HG03354 (cell line): ENCODE measurements at regions not wholly inside any gene's neighbourhood (a gene's known extent, or its start where the extent isn't known, plus 50 kb on each side); places are given as distances from the start of the nearest gene placed in this dataset.
A peak's percentile ranks its signal among the peaks of the same experiment; 100 is the strongest.

Experiments used
- ATAC-seq: cut with Tn5 transposase; IDR thresholded peaks from one replicate; pipeline ENCODE4 v1.9.1; 2021; ENCODE audit warnings: mild to moderate bottlenecking; ENCODE audit not compliant: unreplicated experiment, poor library complexity, severe bottlenecking

DNA sequence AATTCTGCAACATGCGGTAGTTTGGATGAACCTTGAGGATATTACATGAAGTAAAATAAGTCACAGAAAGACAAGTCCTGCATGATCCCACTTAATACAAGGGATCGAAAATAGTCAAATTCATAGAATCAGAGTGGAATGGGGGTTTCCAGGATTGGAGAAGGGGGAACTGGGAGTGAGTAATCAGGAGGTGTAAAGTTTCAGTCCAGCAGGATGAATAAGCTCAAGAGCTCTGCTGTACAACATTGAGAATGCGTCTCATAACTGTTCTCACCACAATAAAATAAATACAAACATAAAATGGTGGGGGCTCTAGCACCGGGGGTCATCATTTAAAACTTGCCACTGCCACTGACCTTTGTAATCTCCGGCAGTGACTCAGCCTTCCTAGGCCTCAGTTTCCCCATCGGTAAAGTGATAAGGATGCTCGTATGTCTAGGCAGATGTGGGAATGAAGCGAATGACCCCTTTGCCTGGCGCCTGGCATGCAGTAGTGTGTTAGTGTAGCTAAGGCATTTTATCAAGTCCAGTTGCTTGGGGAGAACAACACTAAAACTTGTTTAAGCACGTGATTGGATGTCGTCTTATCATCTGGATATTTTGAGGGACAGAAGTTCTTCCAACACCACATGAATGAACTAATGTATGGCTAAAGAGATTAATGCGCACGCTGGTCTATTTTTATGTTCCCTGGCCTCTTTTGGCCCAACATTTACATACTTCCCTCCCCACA, 421.1 kb downstream of the QKI start:
- ATAC-seq: no peak

GRCh38 chr6:163834226-163834970, 419.9 kb downstream of the QKI start:
- no peak for ATAC-seq

- no peak for ATAC-seq
Measured at GRCh38 chr6:163831736-163832135, 417.2 kb downstream of the QKI start.

GRCh38 chr6:163830641-163831040, 416.1 kb downstream of the QKI start:
- ATAC-seq: no peak

DNA sequence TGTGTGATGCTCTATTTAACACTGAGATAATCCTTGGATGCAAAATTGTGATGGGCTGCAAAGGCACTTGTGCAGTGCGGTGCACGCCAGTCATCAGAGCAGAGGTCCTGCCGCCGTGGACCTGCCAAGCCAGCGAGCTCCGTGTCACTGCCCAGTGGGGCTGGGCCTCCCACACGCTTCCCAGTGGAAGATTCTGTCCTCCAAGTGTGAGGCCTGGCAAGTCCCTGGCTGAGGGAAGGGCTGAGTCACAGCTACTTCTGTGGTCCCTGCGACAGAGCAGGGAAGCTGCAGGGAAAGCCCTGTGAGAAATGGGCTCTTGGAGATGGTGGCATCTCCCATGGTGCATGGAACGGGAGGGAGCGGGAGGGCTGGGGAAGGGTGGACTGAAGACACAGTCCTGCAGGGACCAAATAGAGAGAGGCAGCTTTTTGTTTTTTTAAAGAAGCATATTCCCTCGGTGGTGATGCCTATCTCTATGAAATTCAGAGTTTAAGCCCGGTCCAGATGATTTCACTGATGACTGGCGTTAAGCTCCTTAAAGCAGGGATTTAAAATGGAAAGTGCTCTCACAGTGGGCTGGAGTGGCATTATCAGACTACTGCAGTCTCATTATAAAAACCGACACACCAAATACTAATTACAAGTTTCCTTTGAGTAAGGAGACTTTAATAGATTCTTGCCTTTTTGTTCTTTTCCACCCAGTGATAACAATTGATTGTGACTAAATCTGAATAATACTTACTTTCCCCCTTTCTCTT, 413.7 kb downstream of the QKI start:
- no peak for ATAC-seq

DNA sequence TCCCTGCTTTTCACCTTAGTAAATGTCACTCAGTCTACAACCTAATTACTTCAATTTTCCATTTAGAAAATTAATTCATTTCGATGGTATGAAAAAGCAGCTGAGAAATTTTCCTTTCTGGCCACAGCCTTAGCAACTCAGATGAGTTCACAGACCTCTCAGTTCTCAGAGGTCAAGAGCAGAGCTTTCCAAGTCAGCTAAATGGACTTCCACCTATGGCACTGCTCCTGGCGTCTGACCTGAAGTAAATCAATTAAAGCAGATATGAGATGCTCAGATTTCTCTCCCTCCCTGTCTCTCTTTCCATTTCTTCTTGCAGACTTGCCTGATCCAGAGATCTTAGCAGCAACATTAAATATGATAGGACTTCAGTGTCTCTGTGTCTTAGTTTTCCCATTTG, 412.6 kb downstream of the QKI start:
- ATAC-seq: no peak

DNA sequence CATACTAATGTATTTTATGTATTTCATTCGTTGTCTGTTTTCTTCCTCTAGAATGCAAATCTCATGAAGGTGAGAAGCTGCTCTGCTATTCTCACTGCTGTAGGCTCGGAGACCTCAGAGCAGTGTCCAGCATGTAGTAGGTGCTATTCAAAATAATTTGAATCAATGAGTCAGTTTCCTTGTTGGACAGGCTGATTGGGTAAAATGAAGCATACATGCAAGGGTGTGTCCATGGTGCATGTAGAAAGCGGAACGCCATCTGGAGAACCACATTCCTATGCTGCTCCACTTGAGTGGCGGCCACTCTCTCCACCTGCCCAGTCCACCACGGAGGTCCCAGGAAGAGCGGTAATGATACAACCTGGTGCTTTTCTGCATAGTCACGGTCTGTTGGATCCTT, 412.1 kb downstream of the QKI start:
- ATAC-seq: no peak

DNA sequence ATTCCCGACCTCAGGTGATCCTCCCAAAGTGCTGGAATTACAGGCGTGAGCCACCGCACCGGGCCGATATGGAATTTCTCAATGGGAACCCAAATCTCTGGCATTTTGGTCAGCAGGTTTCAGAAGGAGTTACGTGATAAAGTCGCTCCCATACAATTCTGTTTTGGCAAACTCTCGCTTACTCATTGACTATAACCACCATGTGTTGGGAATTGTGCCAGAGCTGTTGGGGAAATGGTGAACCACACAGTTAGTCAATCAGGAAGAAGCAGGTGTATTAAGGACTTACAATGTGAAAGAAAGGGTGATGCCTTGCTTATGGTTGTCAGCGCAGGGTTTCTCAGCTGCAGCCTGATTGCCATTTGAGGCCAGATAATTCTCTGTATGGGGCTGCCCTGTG, 410.5 kb downstream of the QKI start:
- no peak for ATAC-seq

GRCh38 chr6:163823577-163823976, 409.1 kb downstream of the QKI start:
- ATAC-seq: no peak

DNA sequence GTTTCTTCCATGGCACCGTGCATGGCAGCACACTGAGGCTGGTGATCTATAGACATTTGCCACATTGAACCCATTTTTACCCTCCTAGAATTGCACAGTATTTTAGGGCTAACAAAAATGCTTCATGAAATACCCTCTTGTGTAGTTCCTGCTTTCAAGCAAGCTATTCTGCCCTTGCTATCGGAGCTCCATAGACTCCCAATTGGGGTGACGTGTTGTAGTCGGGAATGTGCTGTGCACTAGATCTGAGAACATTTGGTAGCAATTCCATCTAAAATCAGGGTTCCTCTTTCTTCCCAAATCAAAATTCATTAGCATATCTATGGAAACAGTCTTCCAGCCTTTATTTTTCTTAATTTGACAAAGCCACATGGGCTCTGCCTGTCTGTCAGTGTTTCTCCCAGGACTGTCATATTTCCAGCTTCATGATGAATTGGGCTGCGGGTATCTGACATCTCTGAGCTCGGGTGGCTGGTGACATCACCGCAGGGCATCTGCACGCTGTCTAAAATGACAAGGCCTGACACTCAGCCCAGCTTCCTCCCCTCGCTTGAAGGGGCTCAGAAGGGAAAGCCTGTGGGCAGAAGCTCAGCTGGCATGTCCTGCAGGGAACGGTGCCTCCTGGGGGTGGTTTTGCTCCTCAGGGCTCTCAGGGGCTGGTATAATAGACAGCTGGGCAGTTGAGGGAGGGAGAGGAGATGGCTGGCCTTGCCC, 406.4 kb downstream of the QKI start:
- ATAC-seq: no peak

DNA sequence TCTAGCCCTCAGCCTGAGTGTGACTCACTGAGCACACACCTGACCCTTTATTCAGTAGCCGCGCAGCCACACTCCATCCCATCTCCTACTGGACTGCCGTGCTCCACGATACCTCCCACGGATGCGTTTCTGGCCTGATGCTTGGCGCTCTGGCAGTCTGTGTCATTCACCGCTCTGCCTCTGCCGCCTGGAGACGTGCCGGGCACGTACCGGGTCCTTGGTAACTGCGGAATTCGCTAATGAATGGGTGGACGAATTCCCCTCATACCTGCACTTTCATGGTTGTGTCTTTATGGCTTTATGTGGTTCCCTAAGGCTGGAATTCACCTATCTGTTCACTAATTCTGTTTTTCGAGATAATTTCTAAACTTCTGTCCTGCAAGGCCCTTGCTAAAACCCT, 405.7 kb downstream of the QKI start:
- ATAC-seq: no peak

DNA sequence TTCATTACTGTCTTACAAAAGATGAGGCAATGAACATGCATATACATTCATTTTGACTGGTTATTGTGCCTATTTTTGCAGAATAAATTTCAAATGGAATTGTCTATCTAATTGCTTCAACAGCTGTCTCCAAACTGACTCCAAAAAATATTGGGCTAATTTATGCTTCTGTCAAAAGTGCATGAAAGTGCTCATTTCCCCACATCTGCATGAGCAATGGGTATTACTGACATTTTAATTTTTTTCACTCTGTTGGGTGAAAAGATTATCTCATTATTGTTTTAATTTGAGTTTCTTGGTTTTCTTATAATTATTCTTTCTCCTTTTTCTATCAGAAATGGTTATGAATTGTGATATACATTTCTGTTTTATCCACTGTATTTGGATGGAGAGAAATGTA, 404.2 kb downstream of the QKI start:
- no peak for ATAC-seq

- no peak for ATAC-seq
Measured at GRCh38 chr6:163816441-163816840, 401.9 kb downstream of the QKI start.

DNA sequence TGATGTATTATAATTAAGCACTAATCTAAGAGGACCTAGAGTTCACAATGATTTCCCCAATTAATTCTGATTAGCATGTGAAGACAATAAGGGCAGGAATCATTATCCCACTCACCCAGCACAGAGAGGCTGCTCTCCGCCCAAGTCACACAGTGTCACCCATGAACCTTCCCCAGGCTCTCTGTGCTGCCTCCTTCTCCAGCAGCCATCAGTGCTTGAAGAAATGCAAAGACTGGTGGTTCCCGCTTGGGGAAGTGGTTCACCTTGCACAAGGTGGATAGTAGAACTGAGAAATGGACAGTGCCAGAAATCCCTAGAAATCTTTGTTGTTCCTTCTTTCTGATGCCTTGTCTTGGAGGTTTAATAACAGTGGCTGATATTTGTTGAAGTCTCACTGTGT, 401.3 kb downstream of the QKI start:
- no peak for ATAC-seq

- ATAC-seq: peak; percentile 54
Measured at GRCh38 chr6:163814494-163815364, 400.2 kb downstream of the QKI start.

DNA sequence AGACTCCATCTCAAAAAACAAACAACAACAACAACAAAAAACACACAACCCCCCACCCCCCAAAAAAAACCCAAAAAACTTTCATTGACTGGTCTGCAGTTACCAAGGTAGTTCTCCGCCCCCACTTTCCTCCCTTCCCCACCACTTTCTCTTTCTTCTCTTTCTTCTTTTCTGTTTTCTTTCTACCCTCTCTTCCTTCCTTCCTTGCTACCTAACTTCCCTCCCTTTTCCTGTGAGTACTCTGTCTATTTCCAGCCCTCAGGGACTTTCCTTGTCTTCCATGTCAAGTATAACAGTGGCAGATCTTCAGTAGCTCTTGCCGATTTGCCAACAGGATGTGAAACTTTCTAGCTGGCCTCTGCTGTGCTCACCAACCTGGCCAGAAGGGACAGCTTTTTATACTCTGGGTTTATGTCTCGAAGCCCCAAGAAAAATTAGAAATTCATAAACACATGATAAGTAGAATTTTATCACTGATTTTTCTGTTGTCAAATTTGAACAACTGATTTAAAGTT, 399.5 kb downstream of the QKI start:
- peak; percentile 48 for ATAC-seq

GRCh38 chr6:163811317-163811716, 396.8 kb downstream of the QKI start:
- no peak for ATAC-seq

GRCh38 chr6:163809364-163809763, 394.8 kb downstream of the QKI start:
- no peak for ATAC-seq

DNA sequence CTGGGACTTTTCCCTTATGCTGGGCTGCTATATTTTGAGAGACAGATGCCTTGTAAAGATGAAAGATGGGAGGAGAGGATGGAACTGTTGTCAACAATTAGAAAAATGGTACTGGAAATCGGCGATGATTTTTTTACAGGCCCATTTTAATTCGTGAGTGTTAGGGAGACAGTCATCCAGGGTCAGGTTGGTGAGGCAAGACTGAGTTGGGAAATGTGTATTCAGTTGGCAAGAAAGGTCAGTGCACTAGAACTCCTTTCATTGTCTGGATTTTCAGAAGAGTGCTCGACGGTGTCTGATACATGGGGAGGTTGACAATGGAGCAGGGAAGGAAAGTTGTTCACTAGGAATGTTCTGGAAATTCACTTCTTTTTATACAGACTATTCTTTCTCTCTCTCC, 394.4 kb downstream of the QKI start:
- no peak for ATAC-seq
